Stimulated activated CD4-positive, alpha-beta T cell treated with anti-CD3 and anti-CD28 coated beads, TNF-alpha, amount 100 ng/mL, for 24 hours (primary cell): ENCODE measurements at regions not wholly inside any gene's neighbourhood (a gene's known extent, or its start where the extent isn't known, plus 50 kb on each side); places are given as distances from the start of the nearest gene placed in this dataset.
"Not testable (repeated sequence)": the region's sequence is repeated elsewhere in the genome, so short reads cannot be mapped to it uniquely, and the experiment has no call there.

Experiments used
- DNase-seq, 3 experiments: peaks; one replicate each; pipeline ENCODE4 v3.0.0-alpha.2; 2020; ENCODE audit warnings: low read depth in 3 of 3

GRCh38 chr6:21847711-21848480 lies 254.3 kb downstream of the SOX4 start:
- DNase-seq, result no peak

- no peak for DNase-seq
These were observed 257.1 kb downstream of the SOX4 start for GRCh38 chr6:21850691-21851090.

DNA sequence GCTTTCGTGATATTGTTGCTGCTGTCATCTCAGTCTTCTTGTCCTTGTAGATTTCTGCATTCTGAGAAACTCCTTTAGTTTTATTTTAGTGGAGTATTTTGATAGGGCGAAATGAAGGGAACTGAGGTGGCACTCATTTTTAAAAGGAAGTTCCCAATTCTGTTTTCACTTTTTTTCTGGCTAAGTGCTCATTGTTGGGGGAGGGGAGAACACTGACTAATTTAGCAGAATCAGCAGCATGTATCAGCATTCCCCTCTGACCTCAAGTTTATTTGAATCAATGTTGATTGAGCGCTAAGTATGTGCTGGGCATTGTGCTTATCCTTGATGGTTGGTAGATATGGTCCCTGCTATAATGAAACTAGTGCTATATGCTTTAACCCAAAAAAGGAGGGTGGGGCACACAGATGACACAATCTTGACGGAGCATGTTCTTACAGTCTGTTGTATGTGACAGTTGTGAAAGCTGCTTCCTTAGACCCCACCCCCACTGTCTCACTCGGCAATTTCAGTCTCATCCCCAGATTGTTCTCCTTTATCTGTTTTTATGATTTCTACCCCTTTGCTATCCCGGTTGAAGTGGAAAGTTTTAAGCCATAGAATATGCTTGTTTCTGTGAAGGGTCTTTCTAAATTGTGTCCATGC lies 262.4 kb downstream of the SOX4 start:
- no peak for DNase-seq

DNA sequence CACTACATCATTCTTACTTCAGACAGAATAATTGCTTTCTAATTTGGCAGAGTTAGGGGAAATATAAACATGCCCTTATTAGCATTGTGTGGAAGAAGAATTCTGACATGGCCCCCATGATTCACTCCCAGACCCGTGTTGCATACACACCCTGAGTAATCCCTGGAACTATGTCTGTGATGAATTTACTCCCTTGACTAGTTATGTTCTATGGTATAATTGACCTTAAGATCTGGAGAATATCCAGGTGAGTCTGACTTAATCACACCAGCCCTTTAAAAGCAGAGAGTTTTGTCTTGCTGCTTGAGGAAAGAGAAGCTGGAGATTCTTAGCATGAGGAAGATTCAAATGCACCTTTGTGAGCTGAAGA lies 262.9 kb downstream of the SOX4 start:
- DNase-seq, result no peak

- no peak for DNase-seq
These were observed 263.3 kb downstream of the SOX4 start for GRCh38 chr6:21856844-21857243.

- DNase-seq, result no peak
These were observed 264.5 kb downstream of the SOX4 start for GRCh38 chr6:21858076-21858475.

- DNase-seq, result no peak
These were observed 265.7 kb downstream of the SOX4 start for GRCh38 chr6:21859193-21859735.

- no peak for DNase-seq
These were observed 268.4 kb downstream of the SOX4 start for GRCh38 chr6:21861942-21862341.

GRCh38 chr6:21864206-21864605 lies 270.7 kb downstream of the SOX4 start:
- no peak for DNase-seq

GRCh38 chr6:21868226-21868625 lies 274.7 kb downstream of the SOX4 start:
- no peak for DNase-seq

DNA sequence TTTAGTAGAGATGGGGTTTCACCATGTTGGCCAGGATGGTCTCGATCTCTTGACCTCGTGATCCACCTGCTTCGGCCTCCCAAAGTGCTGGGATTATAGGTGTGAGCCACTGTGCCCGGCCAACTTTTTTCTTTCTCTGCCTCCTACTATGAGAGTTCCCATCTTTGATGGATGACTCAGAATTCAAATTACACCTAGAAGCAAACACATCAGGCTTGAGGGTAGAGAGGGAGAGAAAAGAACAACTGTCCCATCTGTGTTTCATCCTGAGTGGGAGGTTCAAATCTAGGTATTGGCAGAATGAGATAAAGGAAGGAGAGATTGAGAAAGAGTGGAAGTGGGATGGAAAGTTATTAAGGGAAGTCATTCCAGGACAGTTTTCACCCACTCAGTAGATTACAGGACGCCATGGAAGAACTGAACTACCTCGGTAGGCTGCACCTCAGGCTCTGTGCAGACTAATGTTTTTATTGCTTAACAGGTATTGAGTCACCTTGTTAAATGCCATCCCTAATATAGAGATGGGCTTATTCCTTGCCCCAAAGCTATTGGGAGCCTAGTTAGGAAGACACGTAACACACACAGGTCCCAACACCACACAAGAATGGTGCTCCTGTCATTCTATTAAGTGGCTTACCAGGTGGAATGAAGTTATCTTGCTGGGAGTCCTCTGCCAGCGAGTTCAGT lies 275.7 kb downstream of the SOX4 start:
- DNase-seq, result no peak

- no peak for DNase-seq
These were observed 276.7 kb downstream of the SOX4 start for GRCh38 chr6:21870076-21870730.

- DNase-seq, result no peak
These were observed 278.3 kb downstream of the SOX4 start for GRCh38 chr6:21871831-21872230.

GRCh38 chr6:21872749-21873148 lies 279.2 kb downstream of the SOX4 start:
- DNase-seq, result no peak

GRCh38 chr6:21873562-21873961 lies 280.0 kb downstream of the SOX4 start:
- no peak for DNase-seq

DNA sequence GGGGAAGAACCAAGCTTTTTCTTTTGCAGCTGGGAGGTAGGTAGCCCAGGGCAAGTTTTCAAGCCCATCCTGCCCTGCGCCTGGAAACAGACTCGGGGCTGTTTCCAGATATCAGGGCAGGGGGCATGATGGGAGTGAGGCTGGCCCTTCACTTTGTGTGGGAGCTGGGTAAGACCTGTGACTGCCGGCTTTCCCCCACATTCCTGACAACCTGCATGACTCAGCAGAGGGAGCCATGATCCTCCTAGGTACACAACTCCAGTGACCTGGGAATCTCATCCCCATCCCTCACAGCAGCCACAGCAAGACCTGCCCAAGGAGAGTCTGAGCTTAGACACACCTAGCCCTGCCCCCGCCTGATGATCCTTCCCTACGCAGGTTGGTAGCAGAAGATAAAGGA lies 280.8 kb downstream of the SOX4 start:
- DNase-seq, result no peak

DNA sequence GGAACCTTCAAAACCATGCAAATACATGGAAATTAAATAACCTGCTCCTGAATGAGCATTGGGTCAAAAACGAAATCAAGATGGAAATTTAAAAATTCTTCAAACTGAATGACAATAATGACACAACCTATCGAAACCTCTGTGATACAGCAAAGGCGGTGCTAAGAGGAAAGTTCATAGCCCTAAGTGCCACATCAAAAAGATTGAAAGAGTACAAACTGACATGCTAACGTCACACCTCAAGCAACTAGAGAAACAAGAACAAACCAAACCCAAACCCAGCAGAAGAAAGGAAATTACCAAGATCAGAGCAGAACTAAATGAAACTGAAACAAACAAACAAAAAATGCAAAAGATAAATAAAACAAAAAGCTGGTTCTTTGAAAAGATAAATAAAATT lies 283.5 kb downstream of the SOX4 start:
- not testable (repeated sequence) for DNase-seq

DNA sequence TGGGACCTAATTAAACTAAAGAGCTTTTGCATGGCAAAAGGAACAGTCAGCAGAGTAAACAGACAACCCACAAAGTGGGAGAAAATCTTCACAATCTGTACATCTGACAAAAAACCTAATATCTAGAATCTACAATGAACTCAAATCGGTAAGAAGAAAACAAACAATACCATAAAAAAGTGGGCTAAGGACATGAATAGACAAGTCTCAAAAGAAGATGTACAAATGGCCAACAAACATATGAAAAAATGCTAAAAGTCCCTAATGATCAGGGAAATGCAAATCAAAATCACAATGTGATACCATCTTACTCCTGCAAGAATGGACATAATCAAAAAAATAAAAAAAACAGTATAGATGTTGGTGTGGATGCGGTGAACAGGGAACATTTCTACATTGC lies 286.7 kb downstream of the SOX4 start:
- not testable (repeated sequence) for DNase-seq

DNA sequence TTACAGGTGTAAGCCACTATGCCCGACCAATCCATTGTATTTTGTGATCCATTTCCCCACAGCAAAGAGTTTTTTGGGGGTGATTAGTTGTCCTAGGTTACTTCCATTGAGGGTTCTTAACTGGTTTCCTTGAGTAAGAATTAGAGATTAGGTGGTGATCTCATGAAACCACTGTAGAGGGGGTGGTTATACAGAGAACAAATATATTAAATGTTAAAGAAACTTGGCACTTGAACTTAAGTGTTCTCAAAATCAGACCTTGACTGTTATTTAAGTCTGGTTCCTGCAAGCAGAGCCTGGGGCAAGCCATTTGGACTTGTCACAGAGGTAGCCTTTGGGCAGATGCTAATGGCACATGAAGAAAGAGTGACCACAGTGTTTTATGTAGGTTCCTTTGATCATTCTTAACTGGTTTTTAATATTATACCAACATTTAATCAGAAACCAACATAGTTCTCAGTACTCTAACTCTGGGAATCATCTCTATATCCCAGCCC lies 288.5 kb downstream of the SOX4 start:
- no peak for DNase-seq

DNA sequence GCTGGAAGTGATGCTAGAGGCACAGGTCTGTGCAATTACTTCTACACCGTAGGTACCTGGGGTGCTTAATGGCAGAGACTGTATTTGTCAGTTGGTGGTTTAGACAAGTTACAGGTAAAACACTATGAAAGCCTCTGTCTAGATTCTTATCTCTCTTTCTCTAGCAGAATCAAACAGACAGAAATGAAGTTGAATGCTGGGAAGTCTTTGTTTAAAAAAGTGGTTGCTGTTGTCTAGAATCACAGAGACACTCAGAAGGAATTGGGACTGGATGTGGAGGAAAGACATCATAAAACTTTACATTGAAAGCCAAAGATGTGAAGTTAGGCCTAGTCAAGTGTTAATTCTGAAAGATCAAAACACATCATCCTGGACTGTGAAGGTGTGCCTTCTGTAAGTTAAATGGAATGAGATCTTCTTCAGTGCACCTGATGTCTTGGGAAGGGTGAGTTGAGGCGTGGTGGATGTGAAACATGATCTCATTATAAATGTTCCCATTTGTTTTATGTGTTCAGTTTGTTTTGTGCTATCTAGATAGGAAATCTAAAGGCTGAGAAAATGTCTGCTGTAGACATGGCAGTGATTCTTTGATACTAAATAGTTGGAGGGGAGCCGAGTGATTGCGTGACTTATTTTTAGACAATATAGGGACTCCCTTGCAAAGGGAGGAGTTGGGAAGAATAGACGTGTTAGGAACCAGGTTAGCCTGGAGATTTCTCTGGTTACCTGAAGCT lies 290.2 kb downstream of the SOX4 start:
- no peak for DNase-seq

GRCh38 chr6:21885111-21885510 lies 291.6 kb downstream of the SOX4 start:
- no peak for DNase-seq
